HEK293 (cell line): ENCODE measurements at regions not wholly inside any gene's neighbourhood (a gene's known extent, or its start where the extent isn't known, plus 50 kb on each side); places are given as distances from the start of the nearest gene placed in this dataset.

Experiments used
- CTCF ChIA-PET: fragments of 350-600 bp; formaldehyde crosslinking; extraction: SDS; loops from one replicate; lab custom pipeline; 2021; ENCODE audit warnings: antibody characterized with exemption; lab: Yijun Ruan, JAX
- POLR2A ChIA-PET: fragments of 300-600 bp; formaldehyde crosslinking; extraction: SDS; loops from one replicate; lab custom pipeline; 2020; ENCODE audit warnings: antibody characterized with exemption, inconsistent platforms; lab: Yijun Ruan, JAX
- H3K27ac ChIP-seq: fragments of 200-500 bp; sonication (Bioruptor generic); 2 replicates; pipeline ENCODE4 v1.5.1; 2014; ENCODE audit warnings: low read depth, low read length, control low read depth, inconsistent platforms; ENCODE audit errors: extremely low read depth
- H3K36me3 ChIP-seq, 2 experiments: fragments of 200-500 bp in 1 of 2; sonication (Bioruptor generic) in 1 of 2; 1 replicate in 1 of 2; 2 replicates in 1 of 2; pipeline ENCODE4 v1.5.1; 2014 to 2017; ENCODE audit warnings: inconsistent platforms in 2 of 2, low read length in 2 of 2; ENCODE audit not compliant: control insufficient read depth in 2 of 2, insufficient read depth in 1 of 2
- H3K4me1 ChIP-seq: fragments of 200-500 bp; sonication (Bioruptor generic); 2 replicates; pipeline ENCODE4 v1.5.1; 2014; ENCODE audit warnings: mild to moderate bottlenecking, low read length, inconsistent platforms; ENCODE audit not compliant: control insufficient read depth, insufficient read depth
- H3K4me3 ChIP-seq: 2 replicates; pipeline ENCODE4 v1.5.1; 2011; ENCODE audit warnings: low read depth, mild to moderate bottlenecking, control low read depth, low read length, moderate library complexity
- H3K9me3 ChIP-seq: fragments of 200-500 bp; sonication (Bioruptor generic); 2 replicates; pipeline ENCODE4 v1.5.1; 2014; ENCODE audit warnings: low read depth, low read length, inconsistent platforms; ENCODE audit not compliant: control insufficient read depth, insufficient read depth
- ATF2 ChIP-seq: fragments of 450-650 bp; formaldehyde crosslinking; IDR thresholded peaks from 2 replicates; pipeline ENCODE4 v1.5.1; 2016; ENCODE audit warnings: missing biosample characterization, missing genetic modification characterization, low read depth
- GFI1B ChIP-seq: fragments of 450-650 bp; formaldehyde crosslinking; IDR thresholded peaks from 2 replicates; pipeline ENCODE4 v1.5.1; 2016; ENCODE audit warnings: missing biosample characterization, missing genetic modification characterization
- MYNN ChIP-seq: fragments of 450-650 bp; formaldehyde crosslinking; IDR thresholded peaks from 2 replicates; pipeline ENCODE4 v1.5.1; 2016; ENCODE audit warnings: missing biosample characterization, missing genetic modification characterization, borderline replicate concordance
- OSR2 ChIP-seq: fragments of 450-650 bp; formaldehyde crosslinking; IDR thresholded peaks from 2 replicates; pipeline ENCODE4 v1.5.1; 2016; ENCODE audit warnings: missing biosample characterization, missing genetic modification characterization
- PATZ1 ChIP-seq: fragments of 450-650 bp; formaldehyde crosslinking; IDR thresholded peaks from 2 replicates; pipeline ENCODE4 v1.5.1; 2016; ENCODE audit warnings: missing biosample characterization, missing genetic modification characterization
- PBX3 ChIP-seq: sonication (generic); formaldehyde crosslinking; IDR thresholded peaks from 2 replicates; pipeline ENCODE4 v1.8.1; 2022; ENCODE audit warnings: mild to moderate bottlenecking, moderate library complexity, missing genetic modification reagents
- SCRT2 ChIP-seq: fragments of 450-650 bp; formaldehyde crosslinking; IDR thresholded peaks from 2 replicates; pipeline ENCODE4 v1.5.1; 2016; ENCODE audit warnings: missing biosample characterization, missing genetic modification characterization
- SETDB1 ChIP-seq: IDR thresholded peaks from one replicate; pipeline ENCODE4 v1.6.1; 2017; ENCODE audit warnings: mild to moderate bottlenecking, low read length, moderate library complexity, mixed read lengths; ENCODE audit not compliant: insufficient read length
- ZBTB49 ChIP-seq: fragments of 450-650 bp; formaldehyde crosslinking; IDR thresholded peaks from 2 replicates; pipeline ENCODE4 v1.5.1; 2016; ENCODE audit warnings: missing biosample characterization, missing genetic modification characterization, low read depth
- ZNF148 ChIP-seq: fragments of 450-650 bp; formaldehyde crosslinking; IDR thresholded peaks from 2 replicates; pipeline ENCODE4 v1.5.0; 2017; ENCODE audit warnings: missing biosample characterization, missing genetic modification characterization, borderline replicate concordance
- ZNF155 ChIP-seq: fragments of 450-650 bp; formaldehyde crosslinking; IDR thresholded peaks from 2 replicates; pipeline ENCODE4 v1.5.1; 2016; ENCODE audit warnings: missing biosample characterization, missing genetic modification characterization
- ZNF174 ChIP-seq: fragments of 450-650 bp; formaldehyde crosslinking; IDR thresholded peaks from 2 replicates; pipeline ENCODE4 v1.5.0; 2017; ENCODE audit warnings: missing biosample characterization, mild to moderate bottlenecking, missing genetic modification characterization
- ZNF24 ChIP-seq: fragments of 450-650 bp; formaldehyde crosslinking; IDR thresholded peaks from 2 replicates; pipeline ENCODE4 v1.5.1; 2016; ENCODE audit warnings: missing biosample characterization, missing genetic modification characterization
- ZNF266 ChIP-seq: fragments of 450-650 bp; formaldehyde crosslinking; IDR thresholded peaks from 2 replicates; pipeline ENCODE4 v1.5.1; 2016; ENCODE audit warnings: missing biosample characterization, missing genetic modification characterization, low read depth
- ZNF501 ChIP-seq: fragments of 450-650 bp; formaldehyde crosslinking; IDR thresholded peaks from 2 replicates; pipeline ENCODE4 v1.5.1; 2016; ENCODE audit warnings: missing biosample characterization, missing genetic modification characterization
- ZNF513 ChIP-seq: fragments of 450-650 bp; IDR thresholded peaks from 2 replicates; pipeline ENCODE4 v1.5.1; 2018; ENCODE audit warnings: missing biosample characterization, missing genetic modification characterization
- ZNF580 ChIP-seq: fragments of 450-650 bp; formaldehyde crosslinking; IDR thresholded peaks from 2 replicates; pipeline ENCODE4 v1.5.1; 2016; ENCODE audit warnings: missing biosample characterization, missing genetic modification characterization
- ZNF660 ChIP-seq: fragments of 450-650 bp; IDR thresholded peaks from 2 replicates; pipeline ENCODE4 v1.5.1; 2018; ENCODE audit warnings: missing biosample characterization, mild to moderate bottlenecking, missing genetic modification characterization
- ZNF664 ChIP-seq: fragments of 450-650 bp; formaldehyde crosslinking; IDR thresholded peaks from 2 replicates; pipeline ENCODE4 v1.5.1; 2016; ENCODE audit warnings: missing biosample characterization, missing genetic modification characterization
- ZNF677 ChIP-seq: fragments of 450-650 bp; IDR thresholded peaks from 2 replicates; pipeline ENCODE4 v1.5.0; 2018; ENCODE audit warnings: missing biosample characterization, mild to moderate bottlenecking, missing genetic modification characterization, moderate library complexity
- ZNF707 ChIP-seq: fragments of 450-650 bp; formaldehyde crosslinking; IDR thresholded peaks from 2 replicates; pipeline ENCODE4 v1.5.1; 2016; ENCODE audit warnings: missing biosample characterization, missing genetic modification characterization
- ZSCAN5A ChIP-seq: fragments of 450-650 bp; formaldehyde crosslinking; IDR thresholded peaks from 2 replicates; pipeline ENCODE4 v1.5.1; 2016; ENCODE audit warnings: missing biosample characterization, missing genetic modification characterization

GRCh38 chr3:167125612-167126407 lies 254.3 kb downstream of the ZBBX start:
- Histone ChIP-seq H3K9me3 (no peaks in the 10 kb centered on the region), H3K4me1 (no peaks in the 10 kb centered on the region)
- POLR2A ChIA-PET = no interaction called here
- TF ChIP-seq OSR2 (tag by site-specific recombination) = no peak
- no peak for TF ChIP-seq ZSCAN5A (tag by site-specific recombination)
- no peak for TF ChIP-seq MYNN
- no peak for TF ChIP-seq SETDB1
- TF ChIP-seq ZNF155 (tag by site-specific recombination) = no peak
- TF ChIP-seq ZNF513 (tag by site-specific recombination) = no peak
- TF ChIP-seq ZNF266 (tag by site-specific recombination) = no peak
- no peak for TF ChIP-seq ZNF580 (tag by site-specific recombination)
- TF ChIP-seq GFI1B (tag by site-specific recombination) = no peak
- no peak for TF ChIP-seq ZNF148 (tag by site-specific recombination)
- TF ChIP-seq ZNF660 (tag by site-specific recombination) = no peak
- no peak for TF ChIP-seq ZBTB49 (tag by site-specific recombination)
- no peak for TF ChIP-seq ZNF24
- no peak for TF ChIP-seq ZNF707 (tag by site-specific recombination)
- no peak for TF ChIP-seq ZNF501 (tag by site-specific recombination)
- no peak for TF ChIP-seq ZNF174
- TF ChIP-seq, all 188 proteins: peak for 0
- CTCF ChIA-PET = no interaction called here
- H3K27ac ChIP-seq = no peak overlapping the region
- no peak overlapping the region for H3K4me3 ChIP-seq
- H3K36me3 ChIP-seq = no peaks in the 10 kb centered on the region

GRCh38 chr3:167120828-167121227 lies 259.3 kb downstream of the ZBBX start:
- H3K4me1 ChIP-seq = no peaks in the 10 kb centered on the region
- H3K36me3 ChIP-seq = no peaks in the 10 kb centered on the region
- H3K27ac ChIP-seq = no peak overlapping the region
- H3K4me3 ChIP-seq = no peak overlapping the region
- ChIA-PET POLR2A (no interaction called here), CTCF (no interaction called here)
- H3K9me3 ChIP-seq = no peaks in the 10 kb centered on the region
- TF ChIP-seq ZNF664 (tag by site-specific recombination) (no peak), PATZ1 (tag by site-specific recombination) (no peak), ATF2 (tag by site-specific recombination) (no peak), ZNF677 (tag by site-specific recombination) (no peak), PBX3 (CRISPR knock-in tag) (no peak), SCRT2 (tag by site-specific recombination) (no peak)
